ENCODE measurements at regions not wholly inside any gene's neighbourhood (a gene's known extent, or its start where the extent isn't known, plus 50 kb on each side); places are given as distances from the start of the nearest gene placed in this dataset.
"Not testable (repeated sequence)": the region's sequence is repeated elsewhere in the genome, so short reads cannot be mapped to it uniquely, and the experiment has no call there.

- no peak for DNase-seq
These were observed 150.8 kb downstream of the RBMX2 start for GRCh38 chrX:130552444-130553073.

GRCh38 chrX:130555341-130555740, 153.6 kb downstream of the RBMX2 start:
- DNase-seq: peak; percentile 52

GRCh38 chrX:130555757-130556156, 154.0 kb downstream of the RBMX2 start:
- DNase-seq: peak; percentile 37

- DNase-seq: no peak
These were observed 155.2 kb downstream of the RBMX2 start for GRCh38 chrX:130556951-130557350.

- no peak for DNase-seq
These were observed 158.8 kb downstream of the RBMX2 start for GRCh38 chrX:130560544-130560943.

- DNase-seq: no peak
These were observed 160.1 kb downstream of the RBMX2 start for GRCh38 chrX:130561930-130562329.

- DNase-seq: no peak
These were observed 161.7 kb downstream of the RBMX2 start for GRCh38 chrX:130563476-130563875.

- DNase-seq: no peak
These were observed 164.4 kb downstream of the RBMX2 start for GRCh38 chrX:130566028-130566683.

- not testable (repeated sequence) for DNase-seq
These were observed 171.2 kb downstream of the RBMX2 start for GRCh38 chrX:130573030-130573429.
